ENCODE measurements at regions not wholly inside any gene's neighbourhood (a gene's known extent, or its start where the extent isn't known, plus 50 kb on each side); places are given as distances from the start of the nearest gene placed in this dataset.

DNA sequence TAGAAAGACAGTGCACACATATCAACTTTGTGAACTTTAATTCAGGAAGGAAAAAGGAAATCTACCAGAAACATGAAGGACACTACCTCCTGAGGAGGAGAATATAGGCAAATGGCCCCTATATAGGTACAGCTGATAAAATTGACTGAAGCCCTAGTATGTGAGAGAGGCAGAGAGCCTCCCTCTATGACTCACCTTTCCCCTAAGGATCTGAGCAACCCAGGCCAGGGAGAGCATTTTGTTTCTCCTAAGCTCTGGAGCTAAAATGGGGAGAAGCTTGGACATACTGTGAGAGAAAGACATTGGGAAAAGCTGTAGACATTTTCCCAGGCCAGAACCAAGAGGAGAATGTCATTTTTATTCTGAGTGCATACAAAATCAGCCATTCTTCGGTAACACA lies 303.5 kb downstream of the AHR start:
- no peak for DNase-seq
- Histone ChIP-seq H2AFZ (ENCODE audit: insufficient read depth, low read depth, low read length, poor library complexity, severe bottlenecking) (no peak overlapping the region), H3K4me2 (replicated peaks; ENCODE audit: extremely low read depth, low read length, poor library complexity, severe bottlenecking) (no peak overlapping the region), H3K4me3 (replicated peaks in 1 of 3; ENCODE audit: low read depth in 2 of 3, low read length in 3 of 3) (no peak overlapping the region), H3K79me2 (ENCODE audit: insufficient read depth, low read length) (no peaks in the 10 kb centered on the region), H3K27ac (ENCODE audit: low read depth in 1 of 2, low read length in 2 of 2) (no peak overlapping the region), H3K9me3 (replicated peaks in 1 of 2; ENCODE audit: control insufficient read depth in 1 of 2, insufficient read depth in 1 of 2, low read length in 2 of 2) (peaks cover 0 to 7% of the 10 kb centered on the region in 2 donors), H3K4me1 (ENCODE audit: control insufficient read depth in 1 of 2, insufficient read depth in 2 of 2, low read length in 2 of 2) (no peaks in the 10 kb centered on the region), H3K9ac (ENCODE audit: insufficient read depth, low read length, poor library complexity, severe bottlenecking) (no peak overlapping the region), H3K36me3 (replicated peaks in 1 of 2; ENCODE audit: control insufficient read depth in 1 of 2, insufficient read depth in 2 of 2, low read length in 2 of 2) (no peaks in the 10 kb centered on the region), H4K20me1 (ENCODE audit: insufficient read depth, low read length) (no peaks in the 10 kb centered on the region), H3K27me3 (ENCODE audit: control insufficient read depth in 2 of 2, insufficient read depth in 2 of 2, low read length in 2 of 2) (no peaks in the 10 kb centered on the region)
- WGBS (ENCODE audit: insufficient coverage), result 80% methylated on average over 1 of the region's 1 CpG
- H3K27ac Mint-ChIP-seq, result no peak overlapping the region
- H3K4me1 Mint-ChIP-seq, result no peaks in the 10 kb centered on the region
- no peaks in the 10 kb centered on the region for H3K36me3 Mint-ChIP-seq
- TF ChIP-seq, protein P1, sequence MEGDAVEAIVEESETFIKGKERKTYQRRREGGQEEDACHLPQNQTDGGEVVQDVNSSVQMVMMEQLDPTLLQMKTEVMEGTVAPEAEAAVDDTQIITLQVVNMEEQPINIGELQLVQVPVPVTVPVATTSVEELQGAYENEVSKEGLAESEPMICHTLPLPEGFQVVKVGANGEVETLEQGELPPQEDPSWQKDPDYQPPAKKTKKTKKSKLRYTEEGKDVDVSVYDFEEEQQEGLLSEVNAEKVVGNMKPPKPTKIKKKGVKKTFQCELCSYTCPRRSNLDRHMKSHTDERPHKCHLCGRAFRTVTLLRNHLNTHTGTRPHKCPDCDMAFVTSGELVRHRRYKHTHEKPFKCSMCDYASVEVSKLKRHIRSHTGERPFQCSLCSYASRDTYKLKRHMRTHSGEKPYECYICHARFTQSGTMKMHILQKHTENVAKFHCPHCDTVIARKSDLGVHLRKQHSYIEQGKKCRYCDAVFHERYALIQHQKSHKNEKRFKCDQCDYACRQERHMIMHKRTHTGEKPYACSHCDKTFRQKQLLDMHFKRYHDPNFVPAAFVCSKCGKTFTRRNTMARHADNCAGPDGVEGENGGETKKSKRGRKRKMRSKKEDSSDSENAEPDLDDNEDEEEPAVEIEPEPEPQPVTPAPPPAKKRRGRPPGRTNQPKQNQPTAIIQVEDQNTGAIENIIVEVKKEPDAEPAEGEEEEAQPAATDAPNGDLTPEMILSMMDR (IDR thresholded peaks at IDR 0.05), result no peak
- H3K9me3 Mint-ChIP-seq, result peaks cover 3 to 22% (median 6%) of the 10 kb centered on the region in 7 donors
- intact Hi-C loops (cut with micrococcal nuclease), result no loop called here
- H3K4me3 Mint-ChIP-seq, result no peak overlapping the region
- peaks cover 0 to 2% (median 1%) of the 10 kb centered on the region in 3 donors for H3K27me3 Mint-ChIP-seq (ENCODE audit: low read depth in 3 of 3)

DNA sequence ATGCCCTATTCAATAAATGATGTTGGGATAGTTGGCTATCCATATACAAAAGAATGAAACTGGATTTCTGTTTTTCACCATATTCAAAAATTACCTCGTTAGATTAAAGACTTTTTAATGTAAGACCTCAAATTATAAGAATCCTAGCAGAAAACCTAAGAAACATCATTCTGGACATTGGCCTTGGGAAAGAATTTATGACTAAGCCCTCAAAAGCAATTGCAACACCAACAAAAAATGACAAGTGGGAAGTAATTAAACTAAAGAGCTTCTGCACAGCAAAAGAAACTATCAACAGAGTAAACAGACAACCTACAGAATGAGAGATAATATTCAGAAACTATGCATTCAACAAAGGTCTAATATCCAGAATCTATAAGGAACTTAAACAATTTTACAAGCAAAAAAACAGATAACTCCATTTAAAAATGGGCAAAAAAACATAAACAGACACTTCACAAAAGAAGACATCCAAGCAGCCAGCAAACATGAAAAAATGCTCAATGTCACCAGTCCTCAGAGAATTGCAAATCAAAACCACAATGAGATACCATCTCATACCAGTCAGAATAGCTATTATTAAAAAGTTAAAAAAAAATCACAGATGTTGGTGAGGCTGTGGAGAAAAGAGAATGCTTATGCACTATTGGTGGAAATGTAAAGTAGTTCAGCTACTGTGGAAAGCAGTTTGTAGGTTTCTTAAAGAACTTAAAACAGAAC lies 309.8 kb downstream of the AHR start:
- no peaks in the 10 kb centered on the region for H4K20me1 ChIP-seq (ENCODE audit: insufficient read depth, low read length)
- Mint-ChIP-seq H3K27ac (peak overlapping the region in 6 of 7 donors; percentile 15 to 75 (median 58)), H3K9me3 (peaks cover 2 to 12% (median 6%) of the 10 kb centered on the region in 7 donors), H3K27me3 (ENCODE audit: low read depth in 3 of 3) (peaks cover 1 to 2% (median 2%) of the 10 kb centered on the region in 3 donors), H3K4me3 (peak overlapping the region in 1 of 2 donors; percentile 2), H3K4me1 (peaks cover 10% of the 10 kb centered on the region), H3K36me3 (no peaks in the 10 kb centered on the region)
- WGBS (ENCODE audit: insufficient coverage), result no CpG with 5 or more reads among the region's 1 CpG
- H3K27me3 ChIP-seq (ENCODE audit: control insufficient read depth in 2 of 2, insufficient read depth in 2 of 2, low read length in 2 of 2), result no peaks in the 10 kb centered on the region
- H3K27ac ChIP-seq (ENCODE audit: low read depth in 1 of 2, low read length in 2 of 2), result no peak overlapping the region
- H3K9ac ChIP-seq (ENCODE audit: insufficient read depth, low read length, poor library complexity, severe bottlenecking), result no peak overlapping the region
- H3K4me1 ChIP-seq (ENCODE audit: control insufficient read depth in 1 of 2, insufficient read depth in 2 of 2, low read length in 2 of 2), result peaks cover 0 to 16% of the 10 kb centered on the region in 2 donors
- intact Hi-C loops (cut with micrococcal nuclease), result no loop called here
- TF ChIP-seq, protein P1 (IDR thresholded peaks at IDR 0.05), result no peak
- H3K36me3 ChIP-seq (replicated peaks in 1 of 2; ENCODE audit: control insufficient read depth in 1 of 2, insufficient read depth in 2 of 2, low read length in 2 of 2), result no peaks in the 10 kb centered on the region
- no peak overlapping the region for H2AFZ ChIP-seq (ENCODE audit: insufficient read depth, low read depth, low read length, poor library complexity, severe bottlenecking)
- no peak overlapping the region for H3K4me3 ChIP-seq (replicated peaks in 1 of 3; ENCODE audit: low read depth in 2 of 3, low read length in 3 of 3)
- DNase-seq, result peak; percentile 7 to 34 (median 33)
- no peaks in the 10 kb centered on the region for H3K9me3 ChIP-seq (replicated peaks in 1 of 2; ENCODE audit: control insufficient read depth in 1 of 2, insufficient read depth in 1 of 2, low read length in 2 of 2)
- H3K79me2 ChIP-seq (ENCODE audit: insufficient read depth, low read length), result no peaks in the 10 kb centered on the region
- no peak overlapping the region for H3K4me2 ChIP-seq (replicated peaks; ENCODE audit: extremely low read depth, low read length, poor library complexity, severe bottlenecking)

All from CD14-positive monocyte (primary cell).